Fibroblast of skin of back (primary cell): ENCODE measurements at regions not wholly inside any gene's neighbourhood (a gene's known extent, or its start where the extent isn't known, plus 50 kb on each side); places are given as distances from the start of the nearest gene placed in this dataset.

ENCODE experiments used
- DNase-seq: peaks from one replicate; pipeline ENCODE4 v3.0.0-alpha.2; 2013

- no peak for DNase-seq
Observed at GRCh38 chr2:3099860-3100234, 277.8 kb downstream of the EIPR1 start.

GRCh38 chr2:3099145-3099859, 278.3 kb downstream of the EIPR1 start:
- DNase-seq = no peak

GRCh38 chr2:3098231-3098630, 279.4 kb downstream of the EIPR1 start:
- DNase-seq = no peak

GRCh38 chr2:3097804-3098203, 279.8 kb downstream of the EIPR1 start:
- no peak for DNase-seq

GRCh38 chr2:3094999-3095958, 282.3 kb downstream of the EIPR1 start:
- DNase-seq = no peak

- no peak for DNase-seq
Observed at GRCh38 chr2:3094318-3094717, 283.3 kb downstream of the EIPR1 start.

- no peak for DNase-seq
Observed at GRCh38 chr2:3091696-3092095, 285.9 kb downstream of the EIPR1 start.

GRCh38 chr2:3082705-3083104, 294.9 kb downstream of the EIPR1 start:
- no peak for DNase-seq

GRCh38 chr2:3079959-3080948, 297.4 kb downstream of the EIPR1 start:
- DNase-seq = no peak

GRCh38 chr2:3079466-3079865, 298.2 kb downstream of the EIPR1 start:
- no peak for DNase-seq

- DNase-seq = no peak
Observed at GRCh38 chr2:3078684-3079083, 298.9 kb downstream of the EIPR1 start.

- DNase-seq = no peak
Observed at GRCh38 chr2:3076848-3077642, 300.6 kb downstream of the EIPR1 start.

- no peak for DNase-seq
Observed at GRCh38 chr2:3075991-3076340, 301.7 kb downstream of the EIPR1 start.

GRCh38 chr2:3075316-3075990, 302.2 kb downstream of the EIPR1 start:
- no peak for DNase-seq

GRCh38 chr2:3073704-3074103, 303.9 kb downstream of the EIPR1 start:
- no peak for DNase-seq

- no peak for DNase-seq
Observed at GRCh38 chr2:3073041-3073595, 304.5 kb downstream of the EIPR1 start.

- DNase-seq = no peak
Observed at GRCh38 chr2:3071685-3072263, 305.8 kb downstream of the EIPR1 start.

- no peak for DNase-seq
Observed at GRCh38 chr2:3066831-3067230, 310.8 kb downstream of the EIPR1 start.

- no peak for DNase-seq
Observed at GRCh38 chr2:3065928-3066327, 311.7 kb downstream of the EIPR1 start.

GRCh38 chr2:3062476-3063260, 314.9 kb downstream of the EIPR1 start:
- DNase-seq = no peak
